Right ventricle myocardium superior (tissue), 1 donor: ENCODE measurements at regions not wholly inside any gene's neighbourhood (a gene's known extent, or its start where the extent isn't known, plus 50 kb on each side); places are given as distances from the start of the nearest gene placed in this dataset.
"Not testable (repeated sequence)": the region's sequence is repeated elsewhere in the genome, so short reads cannot be mapped to it uniquely, and the experiment has no call there.

Source experiments
- ATAC-seq: fragments of 200-7000 bp; cut with Tn5 transposase; one replicate; pipeline ENCODE4 v1.9.1; 2020; ENCODE audit warnings: mild to moderate bottlenecking; ENCODE audit not compliant: poor library complexity
- DNase-seq: peaks from one replicate; pipeline ENCODE4 v3.0.0-alpha.2; 2020
- intact Hi-C: fragments of 100-400 bp; cut with DNase I; formaldehyde crosslinking; loops from one replicate; pipeline ENCODE4 v1.11.2; 2022
- donor health status: DM: no; HTN: yes; CAD: no; lungs with severe emphysema.

GRCh38 chr1:233505130-233505529, 108.8 kb upstream of the KCNK1 start:
- DNase-seq: no peak
- intact Hi-C loops: no loop called here
- ATAC-seq: no peak

GRCh38 chr1:233505889-233506288, 108.0 kb upstream of the KCNK1 start:
- intact Hi-C loops, ATAC-seq: not testable (repeated sequence)

GRCh38 chr1:233509526-233509925, 104.4 kb upstream of the KCNK1 start:
- ATAC-seq: no peak
- DNase-seq: no peak
- intact Hi-C loops: no loop called here

More at GRCh38 chr1:233505889-233506288, 108.0 kb upstream of the KCNK1 start:
- not testable (repeated sequence) for DNase-seq

GRCh38 chr1:233512538-233512937, 101.4 kb upstream of the KCNK1 start:
- intact Hi-C loops: no loop called here
- no peak for DNase-seq
- ATAC-seq: no peak

- no peak for ATAC-seq
- intact Hi-C loops: no loop called here
- no peak for DNase-seq
Observed at GRCh38 chr1:233513431-233513830, 100.5 kb upstream of the KCNK1 start.

GRCh38 chr1:233514946-233515391, 98.9 kb upstream of the KCNK1 start:
- intact Hi-C loops: loop anchor here (5.0 kb wide), 1 partner anchor 277 kb away; no protein-coding TSS in a partner anchor
- no peak for ATAC-seq
- DNase-seq: no peak

GRCh38 chr1:233516732-233517131, 97.2 kb upstream of the KCNK1 start:
- no peak for DNase-seq
- intact Hi-C loops: loop anchor here (5.0 kb wide), 1 partner anchor 276 kb away; no protein-coding TSS in a partner anchor

GRCh38 chr1:233518344-233518743, 95.6 kb upstream of the KCNK1 start:
- ATAC-seq (peak; percentile 46), DNase-seq (no peak)
- intact Hi-C loops: loop anchor here (5.0 kb wide), 1 partner anchor 274 kb away; no protein-coding TSS in a partner anchor

More at GRCh38 chr1:233516732-233517131, 97.2 kb upstream of the KCNK1 start:
- no peak for ATAC-seq

- ATAC-seq: no peak
- intact Hi-C loops: no loop called here
- DNase-seq: no peak
Observed at GRCh38 chr1:233520261-233521191, 93.4 kb upstream of the KCNK1 start.

- DNase-seq (no peak), ATAC-seq (no peak)
- intact Hi-C loops: no loop called here
Observed at GRCh38 chr1:233523047-233523446, 90.9 kb upstream of the KCNK1 start.

- no peak for DNase-seq
- no peak for ATAC-seq
- intact Hi-C loops: no loop called here
Observed at GRCh38 chr1:233527818-233528217, 86.1 kb upstream of the KCNK1 start.

- intact Hi-C loops: no loop called here
- DNase-seq (no peak), ATAC-seq (no peak)
Observed at GRCh38 chr1:233530665-233531386, 83.1 kb upstream of the KCNK1 start.

GRCh38 chr1:233540816-233541215, 73.1 kb upstream of the KCNK1 start:
- DNase-seq: no peak
- intact Hi-C loops: no loop called here
- ATAC-seq: no peak

GRCh38 chr1:233543338-233544255, 70.3 kb upstream of the KCNK1 start:
- intact Hi-C loops: no loop called here
- DNase-seq (no peak), ATAC-seq (no peak)

GRCh38 chr1:233544304-233544703, 69.6 kb upstream of the KCNK1 start:
- intact Hi-C loops: no loop called here
- DNase-seq: no peak
- ATAC-seq: peak; percentile 39

- ATAC-seq (no peak), DNase-seq (no peak)
- intact Hi-C loops: no loop called here
Observed at GRCh38 chr1:233547726-233548125, 66.2 kb upstream of the KCNK1 start.

- DNase-seq: no peak
- intact Hi-C loops: no loop called here
- ATAC-seq: no peak
Observed at GRCh38 chr1:233549404-233549803, 64.5 kb upstream of the KCNK1 start.

GRCh38 chr1:233549917-233550316, 64.0 kb upstream of the KCNK1 start:
- intact Hi-C loops: no loop called here
- no peak for DNase-seq

GRCh38 chr1:233554037-233554436, 59.9 kb upstream of the KCNK1 start:
- intact Hi-C loops: no loop called here

More at GRCh38 chr1:233549917-233550316, 64.0 kb upstream of the KCNK1 start:
- ATAC-seq: no peak

More at GRCh38 chr1:233554037-233554436, 59.9 kb upstream of the KCNK1 start:
- no peak for DNase-seq
- ATAC-seq: no peak
